ENCODE measurements at regions not wholly inside any gene's neighbourhood (a gene's known extent, or its start where the extent isn't known, plus 50 kb on each side); places are given as distances from the start of the nearest gene placed in this dataset.

- TF ChIP-seq EZH2 (IDR thresholded peaks at IDR 0.05; ENCODE audit: borderline replicate concordance, low read depth, low read length, severe bottlenecking) = no peak
- TF ChIP-seq CTCF (IDR thresholded peaks at IDR 0.05; ENCODE audit: borderline replicate concordance, extremely low read depth, low read length, poor library complexity, severe bottlenecking) = no peak
Measured at GRCh38 chr10:4633776-4634175, 192.2 kb upstream of the AKR1E2 start.

All from DND-41 (cell line).